Common myeloid progenitor, CD34-positive (primary cell): ENCODE measurements at regions not wholly inside any gene's neighbourhood (a gene's known extent, or its start where the extent isn't known, plus 50 kb on each side); places are given as distances from the start of the nearest gene placed in this dataset.
"Not testable (repeated sequence)": the region's sequence is repeated elsewhere in the genome, so short reads cannot be mapped to it uniquely, and the experiment has no call there.

Experiments used
- CTCF ChIA-PET: fragments of 350-600 bp; sonication (Branson Sonifier 250); formaldehyde crosslinking; loops from one replicate; lab custom pipeline; 2021; ENCODE audit warnings: antibody characterized with exemption; lab: Charles Lee
- POLR2A ChIA-PET: fragments of 350-600 bp; sonication (Branson Sonifier 250); formaldehyde crosslinking; loops from one replicate; lab custom pipeline; 2021; ENCODE audit warnings: antibody characterized with exemption; lab: Charles Lee
- DNase-seq, 3 donors: peaks; one replicate each; pipeline versions ENCODE4 v3.0.0 to v3.0.0-alpha.2; 2013
- H3K27ac ChIP-seq, 2 experiments: 1 replicate in 1 of 2; 2 replicates in 1 of 2; pipeline ENCODE4 v1.7.0; 2013; ENCODE audit warnings: inconsistent platforms in 2 of 2, low read length in 2 of 2, mild to moderate bottlenecking in 2 of 2, low read depth in 1 of 2, moderate library complexity in 1 of 2; ENCODE audit not compliant: severe bottlenecking in 2 of 2, insufficient read depth in 1 of 2, poor library complexity in 1 of 2
- H3K27me3 ChIP-seq, 5 experiments: replicated peaks in 2 of 5; 1 replicate in 3 of 5; 2 replicates in 2 of 5; pipeline versions ENCODE4 v1.6.1 to v1.7.0; 2013; ENCODE audit warnings: low read length in 4 of 5, mild to moderate bottlenecking in 2 of 5, moderate library complexity in 2 of 5, inconsistent platforms in 1 of 5; ENCODE audit not compliant: insufficient read depth in 5 of 5, control insufficient read depth in 4 of 5
- H3K36me3 ChIP-seq, 4 experiments: 1 replicate in 2 of 4; 2 replicates in 2 of 4; pipeline versions ENCODE4 v1.6.1 to v1.7.0; 2013; ENCODE audit warnings: low read length in 3 of 4, control low read depth in 1 of 4, mild to moderate bottlenecking in 1 of 4; ENCODE audit not compliant: control insufficient read depth in 4 of 4, insufficient read depth in 4 of 4
- H3K4me1 ChIP-seq, 4 experiments: 1 replicate in 3 of 4; 2 replicates in 1 of 4; pipeline versions ENCODE4 v1.6.1 to v1.7.1; 2013; ENCODE audit warnings: low read length in 3 of 4, mild to moderate bottlenecking in 3 of 4, control low read depth in 1 of 4, inconsistent platforms in 1 of 4, moderate library complexity in 1 of 4; ENCODE audit not compliant: control insufficient read depth in 4 of 4, insufficient read depth in 4 of 4; ENCODE audit errors: control extremely low read depth in 1 of 4
- H3K4me3 ChIP-seq, 7 experiments: 1 replicate in 4 of 7; 2 replicates in 3 of 7; pipeline versions ENCODE4 v1.5.1 to v1.7.0; 2013; ENCODE audit warnings: mild to moderate bottlenecking in 7 of 7, low read length in 6 of 7, moderate library complexity in 6 of 7, inconsistent platforms in 2 of 7, low read depth in 2 of 7, control low read depth in 1 of 7; ENCODE audit not compliant: insufficient read depth in 4 of 7, control insufficient read depth in 1 of 7; ENCODE audit errors: extremely low read depth in 1 of 7
- H3K9me3 ChIP-seq, 5 experiments: 1 replicate in 4 of 5; 2 replicates in 1 of 5; pipeline versions ENCODE4 v1.6.1 to v1.7.1; 2013; ENCODE audit warnings: low read length in 4 of 5, mild to moderate bottlenecking in 2 of 5, inconsistent platforms in 1 of 5, low read depth in 1 of 5, moderate library complexity in 1 of 5; ENCODE audit not compliant: control insufficient read depth in 4 of 5, insufficient read depth in 2 of 5; ENCODE audit errors: control extremely low read depth in 1 of 5
- WGBS: methylation state at CpG from one replicate; pipeline ENCODE4 v1.1.5; 2013; ENCODE audit not compliant: insufficient coverage; 5-methylcytosine and 5-hydroxymethylcytosine counted together

- Histone ChIP-seq H3K4me3 (no peak overlapping the region), H3K27me3 (peaks cover 0 to 3% (median 2%) of the 10 kb centered on the region in 5 experiments), H3K4me1 (no peaks in the 10 kb centered on the region), H3K36me3 (no peaks in the 10 kb centered on the region), H3K9me3 (no peaks in the 10 kb centered on the region), H3K27ac (no peak overlapping the region)
- ChIA-PET CTCF (no interaction called here), POLR2A (no interaction called here)
- no peak for DNase-seq
- 100% methylated on average over 2 of the region's 6 CpGs for WGBS
Observed at GRCh38 chr11:7170431-7170830, 81.3 kb upstream of the SYT9 start.

GRCh38 chr11:7175007-7175406 is 76.7 kb upstream of the SYT9 start:
- no peaks in the 10 kb centered on the region for H3K36me3 ChIP-seq
- ChIA-PET POLR2A (no interaction called here), CTCF (no interaction called here)
- H3K9me3 ChIP-seq = peaks cover 0 to 3% (median 0%) of the 10 kb centered on the region in 5 experiments
- H3K4me3 ChIP-seq = no peak overlapping the region
- no peak overlapping the region for H3K27ac ChIP-seq
- H3K27me3 ChIP-seq = peaks cover 0 to 3% (median 2%) of the 10 kb centered on the region in 5 experiments
- no peak for DNase-seq
- H3K4me1 ChIP-seq = no peaks in the 10 kb centered on the region

- Histone ChIP-seq H3K27ac (no peak overlapping the region), H3K9me3 (peaks cover 0 to 2% (median 0%) of the 10 kb centered on the region in 5 experiments), H3K4me1 (no peaks in the 10 kb centered on the region), H3K27me3 (no peaks in the 10 kb centered on the region), H3K36me3 (no peaks in the 10 kb centered on the region), H3K4me3 (no peak overlapping the region)
- ChIA-PET CTCF (no interaction called here), POLR2A (no interaction called here)
- 100% methylated on average over 1 of the region's 2 CpGs for WGBS
- DNase-seq = no peak
Observed at GRCh38 chr11:7186190-7186589, 65.5 kb upstream of the SYT9 start.

GRCh38 chr11:7186676-7187075 is 65.0 kb upstream of the SYT9 start:
- ChIA-PET POLR2A (no interaction called here), CTCF (no interaction called here)
- Histone ChIP-seq H3K27me3 (no peaks in the 10 kb centered on the region), H3K27ac (no peak overlapping the region), H3K4me1 (no peaks in the 10 kb centered on the region), H3K9me3 (peaks cover 0 to 2% (median 0%) of the 10 kb centered on the region in 5 experiments), H3K4me3 (no peak overlapping the region), H3K36me3 (no peaks in the 10 kb centered on the region)
- no peak for DNase-seq
- WGBS = no CpG with 5 or more reads among the region's 1 CpG

- WGBS = no CpG with 5 or more reads among the region's 4 CpGs
- H3K27ac ChIP-seq, CTCF ChIA-PET, H3K4me3 ChIP-seq, H3K36me3 ChIP-seq, H3K9me3 ChIP-seq, POLR2A ChIA-PET, DNase-seq, H3K4me1 ChIP-seq, H3K27me3 ChIP-seq: not testable (repeated sequence)
Observed at GRCh38 chr11:7192785-7193184, 58.9 kb upstream of the SYT9 start.

GRCh38 chr11:7196396-7197146 is 55.1 kb upstream of the SYT9 start:
- H3K4me1 ChIP-seq = no peaks in the 10 kb centered on the region
- POLR2A ChIA-PET = no interaction called here
- DNase-seq = no peak
- no peaks in the 10 kb centered on the region for H3K9me3 ChIP-seq
- no peak overlapping the region for H3K4me3 ChIP-seq
- CTCF ChIA-PET = no interaction called here
- H3K27ac ChIP-seq = no peak overlapping the region
- WGBS = 80% methylated on average over 1 of the region's 1 CpG
- H3K36me3 ChIP-seq = no peaks in the 10 kb centered on the region
- H3K27me3 ChIP-seq = no peaks in the 10 kb centered on the region

GRCh38 chr11:7197469-7197868 is 54.2 kb upstream of the SYT9 start:
- CTCF ChIA-PET = no interaction called here
- no peak overlapping the region for H3K4me3 ChIP-seq
- peaks cover 0 to 2% (median 0%) of the 10 kb centered on the region in 5 experiments for H3K27me3 ChIP-seq
- POLR2A ChIA-PET = no interaction called here
- no peaks in the 10 kb centered on the region for H3K4me1 ChIP-seq
- H3K9me3 ChIP-seq = no peaks in the 10 kb centered on the region
- no peaks in the 10 kb centered on the region for H3K36me3 ChIP-seq
- no peak overlapping the region for H3K27ac ChIP-seq
- DNase-seq = no peak
